ENCODE measurements at regions not wholly inside any gene's neighbourhood (a gene's known extent, or its start where the extent isn't known, plus 50 kb on each side); places are given as distances from the start of the nearest gene placed in this dataset.

- TF ChIP-seq CTCF (IDR thresholded peaks at IDR 0.05) (no peak), POLR2AphosphoS5 (IDR thresholded peaks at IDR 0.05) (no peak)
Measured at GRCh38 chr4:57658188-57658587, 548.0 kb upstream of the IGFBP7 start.
